Medulla oblongata (tissue), 1 donor: ENCODE measurements at regions not wholly inside any gene's neighbourhood (a gene's known extent, or its start where the extent isn't known, plus 50 kb on each side); places are given as distances from the start of the nearest gene placed in this dataset.
A peak's percentile ranks its signal among the peaks of the same experiment; 100 is the strongest.

ENCODE experiments used
- DNase-seq: peaks from one replicate; pipeline ENCODE4 v3.0.0-alpha.2; 2015; ENCODE audit errors: extremely low spot score

DNA sequence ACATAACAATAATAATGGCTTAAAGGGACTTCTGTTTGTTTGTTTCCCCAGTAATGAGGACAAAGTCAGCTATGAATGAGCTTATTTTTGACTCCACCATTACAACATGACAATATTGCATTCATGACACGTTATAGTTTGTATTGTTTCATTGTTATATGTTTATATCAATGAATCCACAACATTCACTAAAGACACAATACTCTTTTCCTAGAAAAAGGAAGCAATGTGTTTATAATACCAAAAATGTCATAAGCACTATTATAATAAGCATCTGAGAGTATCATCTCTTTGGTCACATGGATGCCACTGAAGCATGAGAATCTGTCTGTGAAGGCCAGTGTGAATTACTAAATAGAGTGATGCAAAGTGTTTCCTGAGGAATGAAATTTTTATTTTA, 1026.9 kb upstream of the C9orf72 start:
- peak; percentile 26 for DNase-seq

- no peak for DNase-seq
These were observed 1034.6 kb upstream of the C9orf72 start for GRCh38 chr9:28607843-28608242.

DNA sequence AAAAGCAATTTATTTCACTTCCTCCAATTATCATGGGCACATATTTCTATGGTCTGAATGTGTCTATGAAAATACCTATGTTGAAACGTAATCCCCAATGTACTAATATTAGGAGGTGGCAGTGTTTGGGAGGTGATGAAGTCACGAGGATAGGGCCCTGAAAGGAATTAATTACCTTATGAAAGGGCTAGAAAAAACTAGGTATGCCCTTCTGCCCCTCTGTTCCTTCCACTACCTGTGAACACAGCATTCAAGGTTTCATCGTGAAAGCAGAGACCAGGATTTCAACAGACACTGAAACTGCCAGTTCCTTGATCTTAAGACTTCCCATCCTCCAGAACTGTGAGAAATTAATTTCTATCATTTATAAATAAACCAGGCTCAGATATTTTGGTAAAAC, 1037.1 kb upstream of the C9orf72 start:
- DNase-seq, result no peak

GRCh38 chr9:28616310-28616709, 1043.0 kb upstream of the C9orf72 start:
- DNase-seq, result no peak

DNA sequence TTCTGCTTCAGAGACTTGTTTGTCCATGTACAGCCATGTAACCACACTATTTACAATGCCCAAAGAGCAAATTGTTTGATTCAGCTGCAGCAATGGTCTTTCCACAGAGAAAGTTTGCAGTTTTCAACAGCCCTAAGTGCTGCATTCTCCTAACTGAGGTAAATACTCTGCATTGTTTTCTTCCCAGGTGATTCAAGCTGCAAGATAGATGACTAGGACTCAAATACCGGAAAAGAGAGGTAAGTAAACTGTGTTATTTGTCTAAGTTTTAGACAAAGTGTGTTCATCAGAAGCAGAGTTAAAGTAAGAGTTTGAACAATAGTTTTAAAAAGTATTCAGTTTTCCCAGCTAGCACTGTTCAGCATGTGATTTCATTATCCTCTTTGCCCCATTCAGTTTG, 1046.7 kb upstream of the C9orf72 start:
- no peak for DNase-seq

GRCh38 chr9:28620661-28621060, 1047.4 kb upstream of the C9orf72 start:
- no peak for DNase-seq

GRCh38 chr9:28624771-28625170, 1051.5 kb upstream of the C9orf72 start:
- no peak for DNase-seq

- DNase-seq, result no peak
These were observed 1054.8 kb upstream of the C9orf72 start for GRCh38 chr9:28628031-28628430.

DNA sequence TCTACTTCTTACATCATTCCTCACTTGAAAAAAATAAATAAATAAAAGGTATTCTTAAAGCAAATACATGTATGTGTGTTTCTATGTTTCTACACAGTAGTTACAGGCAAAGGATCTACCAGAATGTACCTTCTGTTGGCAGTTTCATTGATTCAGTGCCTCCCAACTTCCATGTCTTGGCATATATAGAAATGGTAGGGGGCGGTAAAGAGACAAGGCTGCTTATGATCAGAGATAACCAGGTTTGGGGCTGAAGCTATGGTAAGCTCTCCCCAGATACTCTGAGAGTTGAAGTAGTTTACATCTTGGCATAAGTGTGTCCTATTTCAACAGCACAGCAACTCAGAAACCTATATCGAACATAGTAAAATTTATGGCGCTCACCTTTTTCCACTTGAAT, 1075.4 kb upstream of the C9orf72 start:
- no peak for DNase-seq

DNA sequence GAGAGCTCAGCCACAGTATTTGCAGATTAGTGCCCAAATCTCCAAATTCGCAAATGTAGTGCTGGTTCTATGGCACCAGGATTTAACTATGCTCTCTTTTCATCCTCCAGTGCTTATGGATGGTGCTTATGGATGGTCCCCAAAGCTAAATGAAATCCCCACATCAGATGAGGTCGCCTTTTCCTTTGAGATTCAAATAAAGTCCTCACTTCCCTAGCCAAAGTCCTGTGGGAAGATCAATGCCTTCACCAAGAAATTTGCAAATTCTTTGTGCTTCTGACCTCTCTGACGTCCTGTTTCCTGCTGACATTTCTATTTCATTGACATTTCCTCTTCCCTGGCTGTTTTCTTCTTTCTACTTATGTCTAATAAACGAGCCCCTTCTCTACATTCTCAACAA, 1077.0 kb upstream of the C9orf72 start:
- no peak for DNase-seq

GRCh38 chr9:28651050-28651722, 1077.9 kb upstream of the C9orf72 start:
- DNase-seq, result no peak

DNA sequence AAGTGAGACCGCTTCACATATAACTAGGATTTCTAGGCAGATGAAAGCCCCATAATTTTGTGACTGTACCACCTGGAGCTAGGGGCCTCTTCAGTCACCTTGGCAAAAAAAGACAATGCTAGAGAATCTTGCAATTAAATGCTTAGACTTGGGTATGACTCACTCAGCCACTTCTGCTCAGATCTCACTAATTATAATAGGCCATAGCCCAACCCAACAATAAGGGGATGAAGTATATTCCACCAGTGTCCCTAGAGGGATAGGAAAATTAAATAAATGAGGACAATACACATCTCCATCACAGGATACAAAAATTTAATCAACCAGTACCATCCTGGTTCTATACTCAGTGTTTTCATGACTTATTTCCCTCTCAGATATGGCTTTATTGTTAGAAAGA, 1079.9 kb upstream of the C9orf72 start:
- no peak for DNase-seq

DNA sequence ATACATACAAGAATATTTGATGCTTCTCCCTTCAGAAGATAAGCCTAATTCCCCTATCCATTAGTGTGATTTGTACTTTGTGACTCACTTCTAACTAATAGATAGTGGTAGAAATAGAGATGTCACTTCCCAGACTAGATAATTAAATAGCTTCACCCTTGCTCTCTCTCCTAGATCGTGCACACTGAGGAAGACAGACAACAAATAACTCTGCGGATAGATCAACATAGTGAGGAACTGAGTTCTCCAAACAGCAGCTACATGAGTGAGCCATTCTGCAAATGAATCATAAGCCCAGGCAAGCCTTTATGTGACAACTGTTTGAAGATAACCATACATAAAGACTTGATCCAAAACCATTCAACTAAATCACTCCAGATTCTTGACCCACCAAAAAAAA, 1083.4 kb upstream of the C9orf72 start:
- no peak for DNase-seq

DNA sequence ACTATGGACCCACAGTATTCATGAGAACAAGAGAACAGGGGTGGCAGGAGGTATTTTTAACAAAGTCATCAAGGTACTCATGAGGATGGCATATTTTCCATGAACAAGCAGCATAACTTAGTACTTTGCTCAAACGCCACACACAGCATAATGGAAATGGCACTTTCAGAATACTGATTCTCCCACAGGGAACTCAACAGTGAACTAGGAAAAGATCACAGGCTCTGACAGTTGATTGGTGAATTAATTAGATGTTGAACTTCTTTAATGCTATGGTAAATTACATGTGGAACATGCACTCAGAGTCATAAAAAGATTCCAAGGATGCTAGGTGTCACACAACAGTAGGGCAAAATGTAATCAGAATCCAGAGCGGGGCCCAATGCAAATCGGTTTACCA, 1088.6 kb upstream of the C9orf72 start:
- DNase-seq, result no peak

- no peak for DNase-seq
These were observed 1089.4 kb upstream of the C9orf72 start for GRCh38 chr9:28662675-28663074.

- no peak for DNase-seq
These were observed 1094.9 kb upstream of the C9orf72 start for GRCh38 chr9:28668158-28668557.

DNA sequence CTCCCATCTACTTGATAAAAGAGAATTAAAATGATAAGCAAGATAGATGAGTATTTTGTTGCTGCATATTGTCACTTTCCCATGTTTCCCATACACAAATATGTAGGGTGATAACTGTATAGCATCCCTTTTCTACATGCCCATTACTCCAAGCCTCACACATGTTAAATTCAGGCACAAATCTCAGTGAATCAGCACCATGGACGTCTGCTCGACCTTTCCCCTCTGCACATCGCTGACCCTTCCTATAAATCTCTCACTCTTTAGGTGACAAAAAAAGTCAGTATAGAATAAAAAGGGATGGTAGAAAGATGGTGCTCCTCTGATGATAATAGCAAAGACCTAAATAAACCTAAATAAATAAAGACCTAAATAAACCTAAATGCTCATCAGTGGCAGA, 1097.7 kb upstream of the C9orf72 start:
- no peak for DNase-seq

DNA sequence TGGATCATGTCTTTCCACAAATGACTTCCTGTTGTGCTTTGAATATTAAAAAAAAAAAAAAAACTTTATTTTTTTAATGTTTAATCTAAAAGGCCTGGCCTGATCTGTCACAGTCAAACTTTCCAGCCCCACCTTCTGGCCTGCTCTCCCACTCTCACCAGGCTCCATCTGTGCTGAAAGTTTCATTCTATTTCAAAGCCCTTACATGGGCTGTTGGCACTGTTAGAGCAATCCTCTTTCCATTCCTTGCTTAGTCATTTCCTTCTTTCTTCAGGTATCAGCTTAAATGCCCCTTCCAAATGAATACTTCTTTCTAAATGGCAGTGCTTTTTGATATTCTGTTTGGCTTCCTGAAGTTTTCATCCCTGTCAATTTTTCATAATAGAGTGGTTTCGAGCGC, 1104.8 kb upstream of the C9orf72 start:
- DNase-seq, result no peak

- DNase-seq, result no peak
These were observed 1114.9 kb upstream of the C9orf72 start for GRCh38 chr9:28688172-28688571.

DNA sequence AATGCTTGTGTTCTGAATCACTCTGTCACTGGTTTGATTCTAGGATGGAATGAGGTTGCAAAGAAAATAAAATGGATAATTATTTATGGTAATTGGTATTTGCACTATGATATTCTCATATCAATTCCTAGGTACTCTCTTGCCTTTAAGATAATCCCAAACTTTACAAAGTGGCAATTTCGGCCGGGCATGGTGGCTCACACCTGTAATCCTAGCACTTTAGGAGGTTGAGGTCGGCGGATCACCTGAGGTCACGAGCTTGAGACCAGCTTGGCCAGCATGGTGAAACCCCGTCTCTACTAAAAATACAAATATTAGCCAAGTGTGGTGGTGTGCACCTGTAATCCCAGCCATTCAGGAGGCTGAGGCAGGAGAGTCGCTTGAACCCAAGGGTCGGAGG, 1118.7 kb upstream of the C9orf72 start:
- no peak for DNase-seq

GRCh38 chr9:28696960-28697359, 1123.7 kb upstream of the C9orf72 start:
- DNase-seq, result no peak

DNA sequence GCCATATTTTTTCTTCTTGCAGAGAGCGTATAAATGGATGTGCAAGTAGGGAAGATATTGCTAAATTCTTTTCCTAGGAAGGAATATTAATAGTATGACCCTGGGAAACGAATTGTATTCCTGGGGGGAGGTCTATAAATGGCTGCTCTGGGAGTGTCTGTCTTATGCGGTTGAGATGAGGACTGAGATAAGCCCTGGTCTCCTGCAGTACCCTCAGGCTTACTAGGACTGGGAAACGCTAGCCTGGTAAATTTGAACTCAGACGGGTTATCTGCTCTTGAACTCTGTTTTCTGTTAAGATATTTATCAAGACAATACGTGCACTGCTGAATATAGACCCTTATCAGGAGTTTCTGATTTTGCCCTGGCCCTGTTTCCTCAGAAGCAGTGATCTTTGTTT, 1126.4 kb upstream of the C9orf72 start:
- no peak for DNase-seq

- DNase-seq, result no peak
These were observed 1134.3 kb upstream of the C9orf72 start for GRCh38 chr9:28707616-28708015.

GRCh38 chr9:28714188-28714587, 1140.9 kb upstream of the C9orf72 start:
- no peak for DNase-seq
